ENCODE measurements at regions not wholly inside any gene's neighbourhood (a gene's known extent, or its start where the extent isn't known, plus 50 kb on each side); places are given as distances from the start of the nearest gene placed in this dataset.

DNA sequence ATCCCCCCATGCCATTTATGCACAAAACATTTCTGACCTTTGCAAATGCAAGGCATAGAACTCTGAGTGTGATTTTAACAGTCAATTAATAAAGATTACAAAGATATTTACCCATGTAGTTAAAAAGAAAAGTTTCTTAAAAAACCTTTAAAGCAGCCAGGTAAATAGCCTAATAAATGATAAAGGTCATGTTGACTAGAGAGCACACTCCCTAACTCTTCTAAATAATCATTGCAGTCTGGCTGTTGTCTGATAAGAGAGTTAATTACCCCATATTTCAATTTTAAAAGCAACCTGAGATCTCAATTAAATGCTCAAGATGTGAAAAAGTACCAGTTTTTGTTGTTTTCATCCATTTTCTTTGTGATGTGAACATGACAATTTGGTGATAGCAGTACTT is 291.5 kb upstream of the SMIM31 start:
- TF ChIP-seq EP300 (conservative IDR thresholded peaks at IDR 0.05; ENCODE audit: poor library complexity, severe bottlenecking), result no peak
- TF ChIP-seq EZH2 (IDR thresholded peaks at IDR 0.05; ENCODE audit: borderline replicate concordance, insufficient read depth, low read length, poor library complexity, severe bottlenecking), result no peak
- TF ChIP-seq, protein P1, sequence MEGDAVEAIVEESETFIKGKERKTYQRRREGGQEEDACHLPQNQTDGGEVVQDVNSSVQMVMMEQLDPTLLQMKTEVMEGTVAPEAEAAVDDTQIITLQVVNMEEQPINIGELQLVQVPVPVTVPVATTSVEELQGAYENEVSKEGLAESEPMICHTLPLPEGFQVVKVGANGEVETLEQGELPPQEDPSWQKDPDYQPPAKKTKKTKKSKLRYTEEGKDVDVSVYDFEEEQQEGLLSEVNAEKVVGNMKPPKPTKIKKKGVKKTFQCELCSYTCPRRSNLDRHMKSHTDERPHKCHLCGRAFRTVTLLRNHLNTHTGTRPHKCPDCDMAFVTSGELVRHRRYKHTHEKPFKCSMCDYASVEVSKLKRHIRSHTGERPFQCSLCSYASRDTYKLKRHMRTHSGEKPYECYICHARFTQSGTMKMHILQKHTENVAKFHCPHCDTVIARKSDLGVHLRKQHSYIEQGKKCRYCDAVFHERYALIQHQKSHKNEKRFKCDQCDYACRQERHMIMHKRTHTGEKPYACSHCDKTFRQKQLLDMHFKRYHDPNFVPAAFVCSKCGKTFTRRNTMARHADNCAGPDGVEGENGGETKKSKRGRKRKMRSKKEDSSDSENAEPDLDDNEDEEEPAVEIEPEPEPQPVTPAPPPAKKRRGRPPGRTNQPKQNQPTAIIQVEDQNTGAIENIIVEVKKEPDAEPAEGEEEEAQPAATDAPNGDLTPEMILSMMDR (IDR thresholded peaks at IDR 0.05; ENCODE audit: poor library complexity, severe bottlenecking), result no peak
- TF ChIP-seq POLR2AphosphoS5 (IDR thresholded peaks at IDR 0.05), result no peak
- TF ChIP-seq RAD21 (conservative IDR thresholded peaks at IDR 0.05), result no peak
- no peak for TF ChIP-seq TAF1 (IDR thresholded peaks at IDR 0.05; ENCODE audit: low read depth)
- TF ChIP-seq, protein P2, sequence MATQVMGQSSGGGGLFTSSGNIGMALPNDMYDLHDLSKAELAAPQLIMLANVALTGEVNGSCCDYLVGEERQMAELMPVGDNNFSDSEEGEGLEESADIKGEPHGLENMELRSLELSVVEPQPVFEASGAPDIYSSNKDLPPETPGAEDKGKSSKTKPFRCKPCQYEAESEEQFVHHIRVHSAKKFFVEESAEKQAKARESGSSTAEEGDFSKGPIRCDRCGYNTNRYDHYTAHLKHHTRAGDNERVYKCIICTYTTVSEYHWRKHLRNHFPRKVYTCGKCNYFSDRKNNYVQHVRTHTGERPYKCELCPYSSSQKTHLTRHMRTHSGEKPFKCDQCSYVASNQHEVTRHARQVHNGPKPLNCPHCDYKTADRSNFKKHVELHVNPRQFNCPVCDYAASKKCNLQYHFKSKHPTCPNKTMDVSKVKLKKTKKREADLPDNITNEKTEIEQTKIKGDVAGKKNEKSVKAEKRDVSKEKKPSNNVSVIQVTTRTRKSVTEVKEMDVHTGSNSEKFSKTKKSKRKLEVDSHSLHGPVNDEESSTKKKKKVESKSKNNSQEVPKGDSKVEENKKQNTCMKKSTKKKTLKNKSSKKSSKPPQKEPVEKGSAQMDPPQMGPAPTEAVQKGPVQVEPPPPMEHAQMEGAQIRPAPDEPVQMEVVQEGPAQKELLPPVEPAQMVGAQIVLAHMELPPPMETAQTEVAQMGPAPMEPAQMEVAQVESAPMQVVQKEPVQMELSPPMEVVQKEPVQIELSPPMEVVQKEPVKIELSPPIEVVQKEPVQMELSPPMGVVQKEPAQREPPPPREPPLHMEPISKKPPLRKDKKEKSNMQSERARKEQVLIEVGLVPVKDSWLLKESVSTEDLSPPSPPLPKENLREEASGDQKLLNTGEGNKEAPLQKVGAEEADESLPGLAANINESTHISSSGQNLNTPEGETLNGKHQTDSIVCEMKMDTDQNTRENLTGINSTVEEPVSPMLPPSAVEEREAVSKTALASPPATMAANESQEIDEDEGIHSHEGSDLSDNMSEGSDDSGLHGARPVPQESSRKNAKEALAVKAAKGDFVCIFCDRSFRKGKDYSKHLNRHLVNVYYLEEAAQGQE (IDR thresholded peaks at IDR 0.05; ENCODE audit: borderline replicate concordance), result no peak
